ENCODE measurements at regions not wholly inside any gene's neighbourhood (a gene's known extent, or its start where the extent isn't known, plus 50 kb on each side); places are given as distances from the start of the nearest gene placed in this dataset.

DNA sequence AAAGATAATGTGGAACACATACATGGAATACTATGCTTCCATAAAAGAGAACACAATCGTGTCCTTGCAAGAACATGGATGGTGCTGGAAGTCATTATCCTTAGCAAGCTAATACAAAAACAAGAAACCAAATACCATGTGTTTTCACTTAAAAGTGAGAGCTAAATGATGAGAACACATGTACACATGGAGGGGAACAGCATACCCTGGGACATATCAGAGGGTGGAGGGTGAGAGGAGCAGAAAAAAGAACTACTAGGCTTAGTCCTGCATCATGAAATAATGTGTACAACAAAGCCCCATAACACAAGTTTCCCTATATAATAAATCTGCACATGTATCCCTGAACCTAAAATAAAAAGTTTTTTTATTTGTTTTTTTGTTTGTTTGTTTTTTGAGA is 855.5 kb upstream of the NUDT12 start:
- TF ChIP-seq CTCF (IDR thresholded peaks at IDR 0.05; ENCODE audit: insufficient read depth, low read length, severe bottlenecking), result no peak
- Histone ChIP-seq H3K27me3 (ENCODE audit: control insufficient read depth, insufficient read depth, low read length) (no peaks in the 10 kb centered on the region), H3K4me3 (ENCODE audit: low read depth, low read length) (no peak overlapping the region), H3K36me3 (ENCODE audit: control insufficient read depth, insufficient read depth, low read length) (no peaks in the 10 kb centered on the region)
- FAIRE-seq (no peak), DNase-seq (ENCODE audit: low read depth) (no peak)

- H3K27me3 ChIP-seq (ENCODE audit: control insufficient read depth, insufficient read depth, low read length), result no peaks in the 10 kb centered on the region
- no peak overlapping the region for H3K4me3 ChIP-seq (ENCODE audit: low read depth, low read length)
- DNase-seq (ENCODE audit: low read depth) (peak; percentile 38), FAIRE-seq (no peak)
- TF ChIP-seq CTCF (IDR thresholded peaks at IDR 0.05; ENCODE audit: insufficient read depth, low read length, severe bottlenecking), result peak; percentile 65
- no peaks in the 10 kb centered on the region for H3K36me3 ChIP-seq (ENCODE audit: control insufficient read depth, insufficient read depth, low read length)
Observed at GRCh38 chr5:104412649-104413240, 850.2 kb upstream of the NUDT12 start.

DNA sequence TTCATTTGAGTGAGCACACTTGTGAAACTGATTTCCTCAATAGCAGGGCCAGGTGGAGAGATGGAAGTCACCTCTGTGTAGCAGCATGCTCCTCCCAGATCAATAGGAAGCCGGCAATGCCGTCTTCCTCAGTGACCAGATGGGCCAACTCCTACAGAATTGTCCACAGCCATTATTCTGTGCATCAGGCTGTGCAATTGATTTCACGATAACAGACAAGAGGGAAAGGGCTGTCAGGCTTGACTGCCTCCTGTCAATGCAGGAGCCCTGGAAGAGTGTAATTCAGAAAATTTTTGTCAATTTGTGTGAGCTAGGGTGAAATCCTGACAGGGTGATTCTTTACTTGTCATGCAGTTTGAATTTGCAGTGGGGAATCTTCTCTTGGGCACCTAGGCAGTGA is 838.4 kb upstream of the NUDT12 start:
- Histone ChIP-seq H3K4me3 (ENCODE audit: low read depth, low read length) (no peak overlapping the region), H3K36me3 (ENCODE audit: control insufficient read depth, insufficient read depth, low read length) (no peaks in the 10 kb centered on the region), H3K27me3 (ENCODE audit: control insufficient read depth, insufficient read depth, low read length) (no peaks in the 10 kb centered on the region)
- no peak for TF ChIP-seq CTCF (IDR thresholded peaks at IDR 0.05; ENCODE audit: insufficient read depth, low read length, severe bottlenecking)
- FAIRE-seq, result no peak
- no peak for DNase-seq (ENCODE audit: low read depth)

DNA sequence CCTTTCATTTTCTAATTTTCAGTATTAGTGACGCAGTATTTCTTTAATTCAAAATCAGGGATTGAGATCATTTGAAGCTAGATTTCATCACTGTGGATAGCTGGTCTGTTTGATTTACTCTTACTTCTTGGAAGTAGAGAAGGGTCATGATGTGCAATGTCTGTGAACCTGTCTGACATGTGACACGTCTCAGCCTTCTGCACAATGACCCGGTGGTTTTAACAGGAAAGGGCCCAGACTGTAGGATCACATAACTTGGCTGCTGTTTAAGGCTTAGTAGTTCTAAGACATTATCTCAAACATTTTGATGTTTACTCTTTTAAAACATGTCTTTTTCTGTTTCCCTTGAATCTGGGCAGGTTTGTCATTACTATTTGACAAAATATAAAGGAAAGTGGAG is 823.3 kb upstream of the NUDT12 start:
- Histone ChIP-seq H3K27me3 (ENCODE audit: control insufficient read depth, insufficient read depth, low read length) (no peaks in the 10 kb centered on the region), H3K4me3 (ENCODE audit: low read depth, low read length) (no peak overlapping the region), H3K36me3 (ENCODE audit: control insufficient read depth, insufficient read depth, low read length) (no peaks in the 10 kb centered on the region)
- no peak for TF ChIP-seq CTCF (IDR thresholded peaks at IDR 0.05; ENCODE audit: insufficient read depth, low read length, severe bottlenecking)
- FAIRE-seq, result no peak
- no peak for DNase-seq (ENCODE audit: low read depth)

GRCh38 chr5:104375345-104375744 is 812.8 kb upstream of the NUDT12 start:
- H3K27me3 ChIP-seq (ENCODE audit: control insufficient read depth, insufficient read depth, low read length), result no peaks in the 10 kb centered on the region
- H3K36me3 ChIP-seq (ENCODE audit: control insufficient read depth, insufficient read depth, low read length), result no peaks in the 10 kb centered on the region
- TF ChIP-seq CTCF (IDR thresholded peaks at IDR 0.05; ENCODE audit: insufficient read depth, low read length, severe bottlenecking), result no peak
- DNase-seq (ENCODE audit: low read depth) (no peak), FAIRE-seq (no peak)
- no peak overlapping the region for H3K4me3 ChIP-seq (ENCODE audit: low read depth, low read length)

GRCh38 chr5:104372796-104373195 is 810.2 kb upstream of the NUDT12 start:
- H3K27me3 ChIP-seq (ENCODE audit: control insufficient read depth, insufficient read depth, low read length), result no peaks in the 10 kb centered on the region
- no peak for FAIRE-seq

More at GRCh38 chr5:104372796-104373195, 810.2 kb upstream of the NUDT12 start:
- no peak for TF ChIP-seq CTCF (IDR thresholded peaks at IDR 0.05; ENCODE audit: insufficient read depth, low read length, severe bottlenecking)
- Histone ChIP-seq H3K36me3 (ENCODE audit: control insufficient read depth, insufficient read depth, low read length) (no peaks in the 10 kb centered on the region), H3K4me3 (ENCODE audit: low read depth, low read length) (no peak overlapping the region)
- no peak for DNase-seq (ENCODE audit: low read depth)
